Smooth muscle cell (in vitro differentiated cells): ENCODE measurements at regions not wholly inside any gene's neighbourhood (a gene's known extent, or its start where the extent isn't known, plus 50 kb on each side); places are given as distances from the start of the nearest gene placed in this dataset.

Experiments used
- DNase-seq: peaks from one replicate; lab custom pipeline; 2025; ENCODE audit not compliant: unreplicated experiment; lab: John Stamatoyannopoulos, UW
- H2AFZ ChIP-seq: fragments of 200-600 bp; sonication (generic); 2 replicates; pipeline ENCODE4 v1.6.0; 2016; ENCODE audit warnings: antibody characterized with exemption, low read depth, mild to moderate bottlenecking
- H3F3A ChIP-seq: fragments of 200-600 bp; sonication (generic); 2 replicates; pipeline ENCODE4 v1.6.0; 2017; ENCODE audit warnings: antibody characterized with exemption, low read depth
- H3K27ac ChIP-seq: fragments of 200-600 bp; sonication (generic); 2 replicates; pipeline ENCODE4 v1.5.1; 2016; ENCODE audit warnings: low read depth, mild to moderate bottlenecking
- H3K27me3 ChIP-seq: fragments of 200-600 bp; sonication (generic); 2 replicates; pipeline ENCODE4 v1.6.1; 2016; ENCODE audit warnings: low read depth, mild to moderate bottlenecking
- H3K36me3 ChIP-seq: fragments of 200-600 bp; sonication (generic); 2 replicates; pipeline ENCODE4 v1.5.1; 2016; ENCODE audit warnings: low read depth
- H3K4me1 ChIP-seq: fragments of 200-600 bp; sonication (generic); 2 replicates; pipeline ENCODE4 v1.5.1; 2016; ENCODE audit warnings: low read depth
- H3K4me2 ChIP-seq: fragments of 200-600 bp; sonication (generic); 2 replicates; pipeline ENCODE4 v1.6.0; 2016; ENCODE audit warnings: mild to moderate bottlenecking
- H3K4me3 ChIP-seq: fragments of 200-600 bp; sonication (generic); 2 replicates; pipeline ENCODE4 v1.5.1; 2016; ENCODE audit warnings: mild to moderate bottlenecking
- H3K79me2 ChIP-seq: fragments of 200-600 bp; sonication (generic); 2 replicates; pipeline ENCODE4 v1.6.0; 2016; ENCODE audit warnings: low read depth, mild to moderate bottlenecking
- H3K9ac ChIP-seq: fragments of 200-600 bp; sonication (generic); 2 replicates; pipeline ENCODE4 v1.6.0; 2016; ENCODE audit warnings: low read depth
- H3K9me3 ChIP-seq: fragments of 200-600 bp; sonication (generic); replicated peaks from 2 replicates; pipeline ENCODE4 v1.5.1; 2016; ENCODE audit warnings: low read depth
- H4K20me1 ChIP-seq: fragments of 200-600 bp; sonication (generic); 2 replicates; pipeline ENCODE4 v1.6.0; 2016; ENCODE audit warnings: low read depth
- CTCF ChIP-seq: fragments of 200-600 bp; sonication (generic); IDR thresholded peaks from 2 replicates; pipeline ENCODE4 v1.5.1; 2017; ENCODE audit warnings: borderline replicate concordance, mild to moderate bottlenecking, antibody characterized with exemption; ENCODE audit not compliant: insufficient read depth, poor library complexity, severe bottlenecking
- WGBS: methylation state at CpG from one replicate; pipeline ENCODE4 v1.1.7; 2016; ENCODE audit warnings: low lambda C conversion rate; 5-methylcytosine and 5-hydroxymethylcytosine counted together

GRCh38 chr21:20774737-20775136 is 223.5 kb upstream of the NCAM2 start:
- H3F3A ChIP-seq: no peaks in the 10 kb centered on the region
- H3K27me3 ChIP-seq: no peaks in the 10 kb centered on the region
- no peaks in the 10 kb centered on the region for H4K20me1 ChIP-seq
- H3K79me2 ChIP-seq: no peaks in the 10 kb centered on the region
- DNase-seq: no peak
- H3K4me1 ChIP-seq: no peaks in the 10 kb centered on the region
- H3K4me2 ChIP-seq: no peak overlapping the region
- no peak overlapping the region for H3K4me3 ChIP-seq
- H3K27ac ChIP-seq: no peak overlapping the region
- no peaks in the 10 kb centered on the region for H3K9me3 ChIP-seq
- H3K36me3 ChIP-seq: no peaks in the 10 kb centered on the region
- no peak for TF ChIP-seq CTCF
- H3K9ac ChIP-seq: no peak overlapping the region
- H2AFZ ChIP-seq: no peak overlapping the region
- 92% methylated on average over 1 of the region's 1 CpG for WGBS

- Histone ChIP-seq H3K36me3 (no peaks in the 10 kb centered on the region), H3K9ac (no peak overlapping the region), H3K4me2 (no peak overlapping the region), H3F3A (no peaks in the 10 kb centered on the region), H3K79me2 (no peaks in the 10 kb centered on the region), H4K20me1 (no peaks in the 10 kb centered on the region), H3K9me3 (no peaks in the 10 kb centered on the region), H3K27ac (no peak overlapping the region), H3K4me1 (no peaks in the 10 kb centered on the region), H3K27me3 (no peaks in the 10 kb centered on the region), H3K4me3 (no peak overlapping the region), H2AFZ (no peak overlapping the region)
- no peak for DNase-seq
- no peak for TF ChIP-seq CTCF
- WGBS: 60% methylated on average over 2 of the region's 2 CpGs
These were observed 218.9 kb upstream of the NCAM2 start for GRCh38 chr21:20779321-20779720.

- H3K9me3 ChIP-seq: no peaks in the 10 kb centered on the region
- no peaks in the 10 kb centered on the region for H3K4me1 ChIP-seq
- no peak overlapping the region for H3K9ac ChIP-seq
- DNase-seq: no peak
- H3K27ac ChIP-seq: peak overlapping the region; percentile 30
- no peak overlapping the region for H3K4me3 ChIP-seq
- no peaks in the 10 kb centered on the region for H4K20me1 ChIP-seq
- H3F3A ChIP-seq: no peaks in the 10 kb centered on the region
- 61% methylated on average over 5 of the region's 5 CpGs for WGBS
- H3K36me3 ChIP-seq: no peaks in the 10 kb centered on the region
- H2AFZ ChIP-seq: no peak overlapping the region
- TF ChIP-seq CTCF: no peak
- H3K4me2 ChIP-seq: peak overlapping the region; percentile 53
- no peaks in the 10 kb centered on the region for H3K79me2 ChIP-seq
- H3K27me3 ChIP-seq: no peaks in the 10 kb centered on the region
These were observed 214.6 kb upstream of the NCAM2 start for GRCh38 chr21:20783611-20784010.

GRCh38 chr21:20789729-20790500 is 208.3 kb upstream of the NCAM2 start:
- Histone ChIP-seq H4K20me1 (no peaks in the 10 kb centered on the region), H2AFZ (no peak overlapping the region), H3K79me2 (no peaks in the 10 kb centered on the region), H3K9ac (no peak overlapping the region), H3K4me3 (no peak overlapping the region), H3K4me2 (no peak overlapping the region), H3K27me3 (no peaks in the 10 kb centered on the region), H3K27ac (no peak overlapping the region), H3K9me3 (no peaks in the 10 kb centered on the region), H3K36me3 (no peaks in the 10 kb centered on the region), H3K4me1 (peaks cover 5% of the 10 kb centered on the region), H3F3A (no peaks in the 10 kb centered on the region)
- TF ChIP-seq CTCF: no peak
- 23% methylated on average over 2 of the region's 2 CpGs for WGBS
- DNase-seq: no peak
